CD4-positive, CD25-positive, alpha-beta regulatory T cell (primary cell): ENCODE measurements at regions not wholly inside any gene's neighbourhood (a gene's known extent, or its start where the extent isn't known, plus 50 kb on each side); places are given as distances from the start of the nearest gene placed in this dataset.

Experiments used
- ATAC-seq, 2 donors: fragments of 150-1000 bp; cut with Tn5 transposase; one replicate each; pipeline ENCODE4 v1.10.0; 2021; ENCODE audit warnings: low read depth in 2 of 2, moderate number of reproducible peaks in 2 of 2, moderate library complexity in 1 of 2
- DNase-seq, 3 donors: peaks; one replicate each; pipeline versions ENCODE4 v3.0.0 to v3.0.0-alpha.2; 2012 to 2022; ENCODE audit warnings: mixed read lengths in 1 of 3
- H3K27ac ChIP-seq: one replicate; pipeline ENCODE4 v1.7.0; 2013; ENCODE audit warnings: mild to moderate bottlenecking, low read length; ENCODE audit not compliant: insufficient read depth, poor library complexity, severe bottlenecking
- H3K27me3 ChIP-seq: one replicate; pipeline ENCODE4 v1.7.0; 2013; ENCODE audit warnings: low read length; ENCODE audit not compliant: control insufficient read depth, insufficient read depth
- H3K36me3 ChIP-seq: one replicate; pipeline ENCODE4 v1.7.0; 2013; ENCODE audit warnings: mild to moderate bottlenecking, low read length, moderate library complexity; ENCODE audit not compliant: control insufficient read depth, insufficient read depth
- H3K4me1 ChIP-seq: 2 replicates; pipeline ENCODE4 v1.7.0; 2013; ENCODE audit warnings: mild to moderate bottlenecking, low read length; ENCODE audit not compliant: insufficient read depth, control insufficient read depth, poor library complexity, severe bottlenecking
- H3K4me3 ChIP-seq: one replicate; pipeline ENCODE4 v1.7.0; 2013; ENCODE audit warnings: low read depth, mild to moderate bottlenecking, low read length, moderate library complexity
- H3K9me3 ChIP-seq, 2 experiments: 1 replicate in 1 of 2; 2 replicates in 1 of 2; pipeline ENCODE4 v1.7.0; 2013; ENCODE audit warnings: low read length in 2 of 2, mild to moderate bottlenecking in 1 of 2, moderate library complexity in 1 of 2; ENCODE audit not compliant: control insufficient read depth in 2 of 2
- H3K27ac Mint-ChIP-seq, 3 donors: one replicate each; pipeline ENCODE4 v1.8.0; 2020 to 2022; ENCODE audit warnings: mild to moderate bottlenecking in 3 of 3, mixed read lengths in 3 of 3, moderate library complexity in 2 of 3
- H3K27me3 Mint-ChIP-seq: one replicate; pipeline ENCODE4 v1.8.0; 2022; ENCODE audit warnings: mild to moderate bottlenecking, mixed read lengths
- H3K36me3 Mint-ChIP-seq: one replicate; pipeline ENCODE4 v1.8.0; 2020; ENCODE audit warnings: mixed read lengths
- H3K4me1 Mint-ChIP-seq, 4 donors: one replicate each; pipeline ENCODE4 v1.8.0; 2020 to 2022; ENCODE audit warnings: mixed read lengths in 4 of 4, mild to moderate bottlenecking in 1 of 4
- H3K4me3 Mint-ChIP-seq, 4 donors: one replicate each; pipeline ENCODE4 v1.8.0; 2020 to 2022; ENCODE audit warnings: mild to moderate bottlenecking in 4 of 4, mixed read lengths in 4 of 4, moderate library complexity in 3 of 4
- H3K9me3 Mint-ChIP-seq, 7 donors: one replicate each; pipeline ENCODE4 v1.8.0; 2020 to 2022; ENCODE audit warnings: mixed read lengths in 7 of 7, mild to moderate bottlenecking in 3 of 7, moderate library complexity in 2 of 7

DNA sequence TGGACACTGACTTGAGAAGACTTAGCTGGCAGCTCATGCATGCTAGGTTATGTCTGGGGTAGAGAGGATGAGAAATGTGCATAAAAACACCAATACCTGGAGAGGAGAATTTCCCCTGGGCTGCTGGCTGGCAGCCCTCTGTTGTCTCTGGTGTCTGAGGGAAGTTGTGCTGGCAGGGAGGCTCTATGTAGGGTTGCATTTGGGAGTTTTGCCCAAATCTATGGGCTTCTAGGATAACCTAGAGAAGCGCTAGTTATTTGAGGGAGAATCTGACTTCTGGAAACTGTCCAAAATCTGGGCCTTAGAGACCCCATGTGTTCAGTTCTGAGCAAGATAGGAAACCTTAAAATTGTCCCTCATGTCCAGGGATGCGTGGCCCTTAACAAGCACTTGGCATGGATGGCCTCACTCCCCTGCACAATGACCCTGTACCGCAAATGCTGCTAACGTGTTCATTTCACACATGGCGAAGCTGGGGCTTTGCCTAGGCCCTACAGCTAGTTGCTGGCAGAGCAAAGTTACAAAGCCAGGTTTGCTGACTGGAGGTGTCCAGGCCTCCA lies 70.3 kb upstream of the ATP2B2 start:
- Histone ChIP-seq H3K4me3 (no peak overlapping the region), H3K4me1 (no peaks in the 10 kb centered on the region), H3K9me3 (no peaks in the 10 kb centered on the region), H3K27me3 (no peaks in the 10 kb centered on the region), H3K27ac (no peak overlapping the region), H3K36me3 (no peaks in the 10 kb centered on the region)
- Mint-ChIP-seq H3K27ac (no peak overlapping the region), H3K27me3 (peaks cover 12% of the 10 kb centered on the region), H3K9me3 (peaks cover 0 to 1% (median 0%) of the 10 kb centered on the region in 7 donors), H3K36me3 (no peaks in the 10 kb centered on the region), H3K4me1 (no peaks in the 10 kb centered on the region), H3K4me3 (no peak overlapping the region)
- ATAC-seq (no peak), DNase-seq (no peak)

DNA sequence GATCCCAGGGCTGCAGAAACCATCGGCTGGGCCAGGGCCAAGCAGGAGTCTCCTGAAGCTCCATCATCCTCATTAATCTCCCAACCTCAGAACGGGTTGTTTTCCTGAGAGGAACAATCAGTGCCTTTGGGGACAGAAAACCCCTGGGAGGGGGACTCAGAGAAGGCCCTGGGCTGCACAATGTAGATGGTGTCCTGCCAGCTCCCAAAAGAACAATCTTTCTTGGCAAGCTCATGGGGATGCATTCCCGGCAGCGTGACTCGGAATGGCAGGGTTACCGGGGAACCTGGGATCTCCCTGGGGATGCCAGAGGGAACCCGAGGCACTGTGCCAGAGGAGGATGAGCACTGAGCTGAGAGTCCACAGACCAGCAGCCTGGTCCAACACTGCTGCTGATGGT lies 72.1 kb upstream of the ATP2B2 start:
- Histone ChIP-seq H3K9me3 (no peaks in the 10 kb centered on the region), H3K27me3 (peaks cover 3% of the 10 kb centered on the region), H3K4me1 (no peaks in the 10 kb centered on the region), H3K4me3 (no peak overlapping the region), H3K36me3 (no peaks in the 10 kb centered on the region), H3K27ac (no peak overlapping the region)
- H3K27ac Mint-ChIP-seq, result no peak overlapping the region
- H3K4me1 Mint-ChIP-seq, result peaks cover 0 to 2% (median 0%) of the 10 kb centered on the region in 4 donors
- no peaks in the 10 kb centered on the region for H3K9me3 Mint-ChIP-seq
- H3K4me3 Mint-ChIP-seq, result no peak overlapping the region
- DNase-seq (no peak), ATAC-seq (no peak)
- peaks cover 12% of the 10 kb centered on the region for H3K27me3 Mint-ChIP-seq
- H3K36me3 Mint-ChIP-seq, result no peaks in the 10 kb centered on the region

DNA sequence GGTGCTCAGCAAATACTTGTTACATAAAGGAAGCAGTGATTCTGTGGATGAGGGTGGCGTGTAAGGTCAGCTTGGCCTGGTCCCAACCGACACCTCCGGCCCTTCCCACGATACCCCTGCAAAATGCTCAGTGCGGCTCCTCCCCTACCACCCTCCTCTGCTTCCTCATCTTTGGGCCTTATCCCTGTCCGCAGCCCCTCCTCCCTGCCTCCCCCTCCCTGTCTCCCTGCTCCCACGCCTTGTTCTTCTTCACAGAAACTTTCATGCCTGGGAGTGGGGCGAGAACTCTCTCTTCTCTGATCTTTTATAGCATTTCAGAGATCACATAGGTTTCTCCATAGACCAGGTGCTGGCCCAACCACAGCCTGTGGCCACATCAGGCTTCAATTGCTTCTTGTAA lies 75.0 kb upstream of the ATP2B2 start:
- ATAC-seq (no peak), DNase-seq (no peak)
- Mint-ChIP-seq H3K27me3 (peaks cover 6% of the 10 kb centered on the region), H3K9me3 (peaks cover 0 to 3% (median 0%) of the 10 kb centered on the region in 7 donors), H3K27ac (no peak overlapping the region), H3K4me3 (no peak overlapping the region), H3K36me3 (peaks cover under 1% of the 10 kb centered on the region), H3K4me1 (peaks cover 0 to 2% (median 0%) of the 10 kb centered on the region in 4 donors)
- H3K9me3 ChIP-seq, result no peaks in the 10 kb centered on the region
- no peaks in the 10 kb centered on the region for H3K36me3 ChIP-seq
- no peaks in the 10 kb centered on the region for H3K4me1 ChIP-seq
- H3K27me3 ChIP-seq, result peaks cover 3% of the 10 kb centered on the region
- no peak overlapping the region for H3K27ac ChIP-seq
- H3K4me3 ChIP-seq, result no peak overlapping the region

DNA sequence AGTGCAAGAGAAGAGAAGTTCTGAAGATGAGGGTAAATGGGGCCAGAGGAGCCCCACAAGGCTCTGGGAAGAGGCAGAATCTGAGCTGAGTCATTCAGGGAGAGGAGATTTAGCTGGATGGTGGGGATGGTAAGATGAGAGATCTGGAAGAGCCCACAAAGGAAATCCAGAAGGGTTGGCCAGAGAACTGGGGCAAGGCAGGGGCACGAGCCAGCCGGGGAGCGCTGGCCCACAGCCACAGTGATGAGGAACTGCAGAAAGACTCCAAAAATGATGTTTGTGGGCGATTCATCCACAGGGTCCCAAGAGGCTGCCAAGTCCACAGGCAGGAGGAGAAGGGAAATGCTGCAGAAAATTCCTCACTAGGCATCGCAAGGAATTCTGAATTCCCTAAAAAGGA lies 75.9 kb upstream of the ATP2B2 start:
- Histone ChIP-seq H3K36me3 (no peaks in the 10 kb centered on the region), H3K9me3 (no peaks in the 10 kb centered on the region), H3K27me3 (peaks cover 5% of the 10 kb centered on the region), H3K4me1 (no peaks in the 10 kb centered on the region), H3K4me3 (no peak overlapping the region), H3K27ac (no peak overlapping the region)
- Mint-ChIP-seq H3K27me3 (peaks cover 11% of the 10 kb centered on the region), H3K9me3 (peaks cover 0 to 3% (median 0%) of the 10 kb centered on the region in 7 donors), H3K27ac (peak overlapping the region in 1 of 3 donors; percentile 45), H3K4me1 (peaks cover 0 to 2% (median 0%) of the 10 kb centered on the region in 4 donors), H3K4me3 (no peak overlapping the region), H3K36me3 (peaks cover 3% of the 10 kb centered on the region)
- no peak for ATAC-seq
- DNase-seq, result no peak

DNA sequence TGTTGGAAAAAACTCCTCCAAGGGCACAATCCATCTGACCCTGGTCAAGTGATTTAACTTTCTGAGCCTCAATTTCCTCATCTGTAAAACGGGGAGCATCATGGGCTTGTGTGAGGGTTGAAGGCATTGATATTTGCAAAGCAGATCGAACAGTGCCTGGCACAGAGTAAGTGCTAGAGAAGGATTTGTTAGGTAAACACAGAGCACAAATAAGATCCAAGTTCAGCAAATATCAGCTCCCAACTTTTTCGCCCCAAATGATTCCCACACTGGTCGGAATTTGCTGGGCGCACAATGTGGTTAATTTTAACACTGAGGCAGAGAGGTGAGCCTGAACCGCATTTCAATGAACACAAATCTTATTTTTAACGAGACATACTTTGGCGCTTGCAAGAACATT lies 76.3 kb upstream of the ATP2B2 start:
- Mint-ChIP-seq H3K36me3 (peaks cover 3% of the 10 kb centered on the region), H3K27ac (no peak overlapping the region), H3K4me1 (peaks cover 0 to 3% (median 0%) of the 10 kb centered on the region in 4 donors), H3K9me3 (peaks cover 0 to 3% (median 0%) of the 10 kb centered on the region in 7 donors), H3K27me3 (peaks cover 11% of the 10 kb centered on the region), H3K4me3 (no peak overlapping the region)
- H3K4me3 ChIP-seq, result no peak overlapping the region
- H3K9me3 ChIP-seq, result no peaks in the 10 kb centered on the region
- no peaks in the 10 kb centered on the region for H3K4me1 ChIP-seq
- H3K36me3 ChIP-seq, result no peaks in the 10 kb centered on the region
- H3K27ac ChIP-seq, result no peak overlapping the region
- H3K27me3 ChIP-seq, result peaks cover 5% of the 10 kb centered on the region
- DNase-seq, result no peak
- no peak for ATAC-seq

DNA sequence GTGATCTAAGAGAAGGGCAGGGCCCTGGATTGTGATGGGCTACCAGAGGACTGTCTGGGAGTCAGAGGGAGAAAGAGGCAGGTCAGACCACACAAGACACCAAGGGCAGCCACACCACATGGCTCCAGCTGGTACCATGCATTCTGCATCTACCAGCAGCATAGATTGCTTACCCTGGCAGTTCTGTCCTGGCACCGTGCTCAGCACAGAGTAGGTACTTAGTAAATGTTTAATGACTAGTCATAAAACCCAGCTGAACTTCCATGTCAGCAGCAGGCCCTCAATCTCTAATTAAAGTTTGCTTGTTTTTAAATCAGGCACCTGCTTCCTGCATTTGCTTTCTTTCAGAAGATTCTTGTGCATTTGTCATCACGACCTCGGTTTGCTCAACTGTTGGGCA lies 77.3 kb upstream of the ATP2B2 start:
- Histone ChIP-seq H3K36me3 (no peaks in the 10 kb centered on the region), H3K9me3 (no peaks in the 10 kb centered on the region), H3K27ac (no peak overlapping the region), H3K4me1 (no peaks in the 10 kb centered on the region), H3K4me3 (no peak overlapping the region), H3K27me3 (peaks cover 5% of the 10 kb centered on the region)
- Mint-ChIP-seq H3K36me3 (peaks cover 3% of the 10 kb centered on the region), H3K9me3 (peaks cover 0 to 3% (median 0%) of the 10 kb centered on the region in 7 donors), H3K27me3 (peaks cover 15% of the 10 kb centered on the region), H3K27ac (no peak overlapping the region), H3K4me3 (no peak overlapping the region), H3K4me1 (peaks cover 0 to 4% (median 0%) of the 10 kb centered on the region in 4 donors)
- DNase-seq (no peak), ATAC-seq (no peak)

DNA sequence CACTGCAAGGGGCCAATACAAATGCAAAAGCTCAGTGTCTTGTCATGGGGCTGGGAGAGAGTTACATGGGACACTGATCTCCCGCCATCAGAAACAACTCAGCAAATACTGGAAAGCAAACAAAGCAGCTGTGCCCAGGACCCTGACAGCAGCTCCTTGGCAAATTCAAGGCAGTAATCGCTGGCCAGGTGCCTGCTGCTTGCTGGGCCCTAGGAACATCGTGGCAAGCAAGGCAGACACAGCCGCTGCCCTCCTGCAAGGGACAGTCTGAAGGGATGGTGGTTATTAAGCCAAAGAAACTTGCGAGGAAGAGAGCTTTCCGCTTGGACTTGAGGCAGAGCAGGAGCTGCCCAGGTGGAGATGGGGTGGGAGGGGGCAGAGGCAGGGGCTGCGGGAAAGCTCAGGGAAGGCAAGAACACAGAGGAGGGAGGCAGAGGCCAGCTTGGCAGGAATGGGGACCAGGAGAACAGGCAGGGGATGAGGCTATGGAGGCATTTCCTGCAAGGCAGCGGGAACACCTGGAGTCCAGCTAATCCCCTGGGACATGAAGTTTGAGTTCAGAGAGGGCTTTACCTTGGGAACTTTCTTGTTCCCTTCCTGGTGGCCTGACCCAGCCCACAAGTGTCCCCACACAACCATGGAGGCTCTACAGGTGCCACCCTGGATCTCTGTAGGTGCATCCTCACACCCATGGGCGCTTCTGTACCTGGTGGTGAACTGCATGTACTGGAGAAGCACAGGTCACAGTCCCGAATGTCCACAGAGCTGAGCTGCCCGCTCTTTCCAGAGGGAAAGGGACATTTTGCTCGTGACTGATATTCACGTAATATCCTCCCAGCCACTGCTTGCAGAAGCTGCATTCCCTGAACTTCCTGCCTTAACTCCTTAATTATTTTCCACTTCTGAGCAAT lies 78.7 kb upstream of the ATP2B2 start:
- H3K4me3 Mint-ChIP-seq, result no peak overlapping the region
- H3K36me3 Mint-ChIP-seq, result peaks cover 3% of the 10 kb centered on the region
- Histone ChIP-seq H3K9me3 (no peaks in the 10 kb centered on the region), H3K27me3 (peaks cover 5% of the 10 kb centered on the region), H3K4me3 (no peak overlapping the region), H3K36me3 (no peaks in the 10 kb centered on the region), H3K4me1 (no peaks in the 10 kb centered on the region), H3K27ac (no peak overlapping the region)
- H3K9me3 Mint-ChIP-seq, result peaks cover 0 to 3% (median 0%) of the 10 kb centered on the region in 7 donors
- peaks cover 0 to 4% (median 0%) of the 10 kb centered on the region in 4 donors for H3K4me1 Mint-ChIP-seq
- ATAC-seq, result no peak
- H3K27me3 Mint-ChIP-seq, result peaks cover 11% of the 10 kb centered on the region
- no peak for DNase-seq
- no peak overlapping the region for H3K27ac Mint-ChIP-seq
